Adrenal gland (tissue), 9 donors: ENCODE measurements at regions not wholly inside any gene's neighbourhood (a gene's known extent, or its start where the extent isn't known, plus 50 kb on each side); places are given as distances from the start of the nearest gene placed in this dataset.

Source experiments
- DNase-seq, 7 donors: peaks; one replicate each; pipeline ENCODE4 v3.0.0-alpha.2; 2019 to 2020
- H3K27ac ChIP-seq, 5 donors: fragments of 200-600 bp; sonication (generic) in 4 of 5; 1 replicate in 3 of 5; 2 replicates in 2 of 5; pipeline versions ENCODE4 v1.5.1 to v1.8.0; 2016 to 2020; ENCODE audit warnings: mild to moderate bottlenecking in 1 of 5
- H3K27me3 ChIP-seq: fragments of 200-600 bp; 2 replicates; pipeline ENCODE4 v1.8.0; 2021
- H3K36me3 ChIP-seq, 2 donors: fragments of 200-600 bp; replicated peaks in 1 of 2; 1 replicate in 1 of 2; 2 replicates in 1 of 2; pipeline versions ENCODE4 v1.5.1 to v1.8.0; 2018 to 2022
- H3K4me1 ChIP-seq, 2 donors: fragments of 200-600 bp; replicated peaks in 1 of 2; 1 replicate in 1 of 2; 2 replicates in 1 of 2; pipeline versions ENCODE4 v1.5.1 to v1.8.0; 2018 to 2021
- H3K4me3 ChIP-seq, 4 donors: fragments of 200-600 bp; sonication (generic) in 3 of 4; one replicate each; pipeline ENCODE4 v1.5.1; 2016 to 2018
- H3K9me3 ChIP-seq, 3 donors: fragments of 200-600 bp; sonication (generic) in 1 of 3; replicated peaks in 1 of 3; 1 replicate in 2 of 3; 2 replicates in 1 of 3; pipeline versions ENCODE4 v1.5.1 to v1.8.0; 2016 to 2021
- POLR2A ChIP-seq, 2 donors: fragments of 450-650 bp; IDR thresholded peaks; one replicate each; pipeline ENCODE4 v1.6.1; 2017; ENCODE audit warnings: antibody characterized with exemption in 2 of 2, mild to moderate bottlenecking in 2 of 2, moderate library complexity in 1 of 2
- WGBS, 4 donors: extraction: QIAGEN DNeasy Blood & Tissue Kit in 2 of 4; methylation state at CpG; one replicate each; pipeline versions ENCODE4 v1.1.5 to v1.1.7; 2013 to 2017; 5-methylcytosine and 5-hydroxymethylcytosine counted together
- intact Hi-C, 2 donors: fragments of 100-400 bp; cut with DNase I; formaldehyde crosslinking; loops; one replicate each; pipeline versions ENCODE4 v1.14.1 to v1.15.0; 2022 to 2023
- TF ChIP-seq, protein P1 (sequence below), 6 experiments: fragments of 450-650 bp in 4 of 6; fragments of 200-600 bp in 2 of 6; sonication (generic) in 1 of 6; IDR thresholded peaks; 1 replicate in 5 of 6; 2 replicates in 1 of 6; pipeline versions ENCODE4 v1.5.1 to v1.8.0; 2016 to 2021; ENCODE audit warnings: antibody characterized with exemption in 6 of 6, mild to moderate bottlenecking in 2 of 6, moderate library complexity in 1 of 6
- donor health status: healthy with polysubstance abuse.
- donor health status: Bipolar disorder and iron deficiency.
- donor health status: DM: yes; HTN: yes; CAD: no.
- donor health status: DM: no; HTN: no; CAD: no.
- donor health status: DM: no; HTN: no; CAD: no.

DNA sequence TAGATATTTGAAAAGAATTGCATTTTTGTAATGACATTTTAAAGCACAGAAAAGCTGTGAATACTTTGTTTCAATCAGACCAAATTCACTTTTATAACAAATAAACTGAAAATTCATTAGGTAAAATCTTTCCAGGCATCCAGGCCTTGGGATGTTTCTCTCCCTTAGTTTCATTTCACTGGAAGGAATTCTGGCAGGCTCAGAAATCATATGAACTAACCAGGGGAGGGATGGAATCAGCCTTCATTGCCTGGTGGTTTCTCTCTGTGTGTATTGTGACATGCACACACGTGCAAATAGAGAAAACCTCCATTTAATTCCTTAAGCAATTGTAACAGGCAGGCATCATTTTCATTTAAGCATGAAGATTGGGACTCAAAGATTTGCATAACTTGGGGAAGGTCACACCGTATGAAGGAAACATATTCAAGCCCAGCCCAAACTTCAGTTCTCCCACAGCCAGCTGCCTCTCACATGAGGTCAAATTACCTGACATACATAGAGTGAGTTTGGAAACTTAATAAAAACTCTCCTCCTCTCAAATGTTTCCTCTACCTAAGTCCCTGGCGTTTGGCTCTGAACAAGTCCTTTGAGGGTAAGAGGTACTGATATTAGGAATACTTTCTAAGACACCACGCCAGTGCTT, 376.1 kb upstream of the MCTP2 start:
- intact Hi-C loops = no loop called here
- TF ChIP-seq, protein P1, sequence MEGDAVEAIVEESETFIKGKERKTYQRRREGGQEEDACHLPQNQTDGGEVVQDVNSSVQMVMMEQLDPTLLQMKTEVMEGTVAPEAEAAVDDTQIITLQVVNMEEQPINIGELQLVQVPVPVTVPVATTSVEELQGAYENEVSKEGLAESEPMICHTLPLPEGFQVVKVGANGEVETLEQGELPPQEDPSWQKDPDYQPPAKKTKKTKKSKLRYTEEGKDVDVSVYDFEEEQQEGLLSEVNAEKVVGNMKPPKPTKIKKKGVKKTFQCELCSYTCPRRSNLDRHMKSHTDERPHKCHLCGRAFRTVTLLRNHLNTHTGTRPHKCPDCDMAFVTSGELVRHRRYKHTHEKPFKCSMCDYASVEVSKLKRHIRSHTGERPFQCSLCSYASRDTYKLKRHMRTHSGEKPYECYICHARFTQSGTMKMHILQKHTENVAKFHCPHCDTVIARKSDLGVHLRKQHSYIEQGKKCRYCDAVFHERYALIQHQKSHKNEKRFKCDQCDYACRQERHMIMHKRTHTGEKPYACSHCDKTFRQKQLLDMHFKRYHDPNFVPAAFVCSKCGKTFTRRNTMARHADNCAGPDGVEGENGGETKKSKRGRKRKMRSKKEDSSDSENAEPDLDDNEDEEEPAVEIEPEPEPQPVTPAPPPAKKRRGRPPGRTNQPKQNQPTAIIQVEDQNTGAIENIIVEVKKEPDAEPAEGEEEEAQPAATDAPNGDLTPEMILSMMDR (IDR thresholded peaks at IDR 0.05) = no peak
- TF ChIP-seq POLR2A (IDR thresholded peaks at IDR 0.05) = no peak
- no peaks in the 10 kb centered on the region for H3K36me3 ChIP-seq
- H3K4me3 ChIP-seq = no peak overlapping the region
- no peak overlapping the region for H3K27ac ChIP-seq
- no peaks in the 10 kb centered on the region for H3K4me1 ChIP-seq
- no peaks in the 10 kb centered on the region for H3K27me3 ChIP-seq
- H3K9me3 ChIP-seq = no peaks in the 10 kb centered on the region
- WGBS, 4 donors = 75 to 80% (median 78%) methylated on average over 4 of the region's 4 CpGs
- DNase-seq = no peak

DNA sequence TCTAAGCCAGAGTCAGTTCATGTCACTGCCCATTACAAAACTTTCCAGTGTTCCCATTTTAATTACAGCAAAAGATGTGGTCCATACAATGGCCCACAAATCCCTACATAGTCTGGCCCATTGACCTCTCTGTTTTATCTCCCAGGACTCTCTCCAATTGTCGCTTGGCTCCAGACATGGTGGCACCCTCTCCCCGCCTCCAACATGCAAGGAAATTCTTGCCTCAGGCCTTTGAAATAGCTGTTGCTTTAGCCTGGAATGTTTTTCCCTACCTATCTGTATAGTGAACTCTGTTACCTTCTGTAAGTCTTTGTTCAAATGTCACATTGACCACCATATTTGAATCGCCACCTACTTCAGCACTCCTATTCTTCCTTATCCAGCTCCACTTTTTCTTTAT, 377.3 kb upstream of the MCTP2 start:
- Histone ChIP-seq H3K4me3 (no peak overlapping the region), H3K9me3 (no peaks in the 10 kb centered on the region), H3K4me1 (no peaks in the 10 kb centered on the region), H3K27me3 (no peaks in the 10 kb centered on the region), H3K27ac (no peak overlapping the region), H3K36me3 (no peaks in the 10 kb centered on the region)
- intact Hi-C loops = no loop called here
- no peak for DNase-seq
- TF ChIP-seq, protein P1 (IDR thresholded peaks at IDR 0.05) = no peak
- no peak for TF ChIP-seq POLR2A (IDR thresholded peaks at IDR 0.05)
- WGBS, 4 donors = 90 to 97% (median 94%) methylated on average over 3 of the region's 3 CpGs

DNA sequence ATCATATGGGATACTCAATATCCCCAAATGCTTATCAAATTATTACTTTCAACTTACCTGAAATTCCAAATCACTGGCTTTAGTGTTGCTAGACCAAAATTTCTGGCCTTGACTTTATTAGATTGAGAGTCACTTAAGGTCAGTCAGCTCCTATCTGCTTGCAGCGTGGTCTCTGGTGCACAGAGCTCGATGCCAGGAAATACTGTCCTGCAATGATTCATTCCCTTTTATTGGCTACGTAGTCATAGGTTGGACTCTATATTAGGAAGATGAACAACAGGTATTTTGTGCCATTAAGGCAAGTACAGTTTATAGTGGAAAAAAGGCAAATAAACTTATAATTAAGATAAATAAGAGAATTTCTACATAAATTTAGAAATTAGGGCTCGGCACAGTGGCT, 378.6 kb upstream of the MCTP2 start:
- H3K4me3 ChIP-seq = no peak overlapping the region
- H3K27ac ChIP-seq = no peak overlapping the region
- 50 to 59% (median 57%) methylated on average over 4 of the region's 4 CpGs for WGBS, 4 donors
- no peaks in the 10 kb centered on the region for H3K36me3 ChIP-seq
- no peak for TF ChIP-seq POLR2A (IDR thresholded peaks at IDR 0.05)
- TF ChIP-seq, protein P1 (IDR thresholded peaks at IDR 0.05) = no peak
- H3K27me3 ChIP-seq = no peaks in the 10 kb centered on the region
- intact Hi-C loops = no loop called here
- DNase-seq = no peak
- no peaks in the 10 kb centered on the region for H3K4me1 ChIP-seq
- H3K9me3 ChIP-seq = no peaks in the 10 kb centered on the region

DNA sequence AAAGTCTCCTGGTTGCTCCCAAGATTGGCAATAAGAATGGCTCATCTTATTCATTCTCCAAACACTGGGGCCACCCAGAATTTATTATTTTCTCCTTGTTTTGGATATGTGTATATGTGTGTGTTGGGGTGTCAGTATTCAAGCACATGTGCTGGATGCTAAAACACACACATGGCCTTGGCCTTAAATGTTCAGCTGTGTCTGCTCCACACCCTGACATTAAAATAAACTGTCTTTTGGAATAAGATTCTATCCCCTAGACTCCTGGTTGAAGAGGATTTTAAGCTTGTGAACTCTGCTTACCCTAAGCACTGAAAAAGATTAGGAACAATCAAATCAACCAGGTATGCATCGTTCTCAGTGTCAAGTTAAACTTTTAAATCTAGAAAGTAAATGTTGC, 382.9 kb upstream of the MCTP2 start:
- Histone ChIP-seq H3K27me3 (no peaks in the 10 kb centered on the region), H3K4me3 (no peak overlapping the region), H3K4me1 (no peaks in the 10 kb centered on the region), H3K9me3 (no peaks in the 10 kb centered on the region), H3K36me3 (no peaks in the 10 kb centered on the region), H3K27ac (no peak overlapping the region)
- TF ChIP-seq POLR2A (IDR thresholded peaks at IDR 0.05) = no peak
- TF ChIP-seq, protein P1 (IDR thresholded peaks at IDR 0.05) = no peak
- intact Hi-C loops = no loop called here
- DNase-seq = no peak
- 44 to 81% (median 70%) methylated on average over 1 of the region's 1 CpG for WGBS, 4 donors
